GM21515 (cell line): ENCODE measurements at regions not wholly inside any gene's neighbourhood (a gene's known extent, or its start where the extent isn't known, plus 50 kb on each side); places are given as distances from the start of the nearest gene placed in this dataset.

ENCODE experiments used
- ATAC-seq: cut with Tn5 transposase; IDR thresholded peaks from one replicate; pipeline ENCODE4 v1.9.1; 2021; ENCODE audit not compliant: unreplicated experiment

DNA sequence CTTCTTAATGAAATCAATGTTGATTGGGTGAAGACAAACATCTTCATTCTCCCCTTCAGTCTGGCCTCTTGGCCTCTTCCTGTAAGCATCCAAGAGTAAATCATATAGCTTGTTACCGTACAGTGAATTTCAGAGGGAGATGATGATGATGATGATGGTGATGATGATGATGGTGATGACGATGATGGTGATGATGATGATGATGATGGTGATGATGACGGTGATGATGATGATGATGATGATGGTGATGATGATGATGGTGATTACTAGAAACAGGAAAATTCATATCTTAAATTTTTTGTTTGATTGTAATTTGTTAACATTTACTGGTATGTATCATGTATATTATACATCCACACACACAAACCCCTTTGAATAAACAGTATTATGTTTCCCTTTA lies 256.1 kb upstream of the PLSCR5 start:
- ATAC-seq = no peak

DNA sequence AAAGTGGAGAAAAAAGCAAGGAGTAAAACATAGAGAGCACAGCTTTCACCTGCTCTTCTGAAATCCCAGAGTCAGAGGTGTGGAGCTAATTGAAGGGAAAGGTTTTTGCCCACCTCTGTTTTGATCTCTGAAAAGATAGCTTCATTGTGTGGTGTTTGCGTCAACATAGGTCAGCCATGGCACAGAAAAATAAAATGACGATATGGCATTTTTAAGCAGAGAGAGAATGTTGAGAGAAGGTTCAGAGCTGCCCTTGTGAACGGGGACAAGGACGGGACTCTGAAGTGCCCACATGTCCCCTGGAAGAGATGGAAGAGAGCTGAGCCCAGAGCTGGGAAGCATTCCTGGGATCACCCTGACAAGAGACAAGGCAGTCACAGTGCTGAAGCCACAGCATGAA lies 249.4 kb upstream of the PLSCR5 start:
- no peak for ATAC-seq

DNA sequence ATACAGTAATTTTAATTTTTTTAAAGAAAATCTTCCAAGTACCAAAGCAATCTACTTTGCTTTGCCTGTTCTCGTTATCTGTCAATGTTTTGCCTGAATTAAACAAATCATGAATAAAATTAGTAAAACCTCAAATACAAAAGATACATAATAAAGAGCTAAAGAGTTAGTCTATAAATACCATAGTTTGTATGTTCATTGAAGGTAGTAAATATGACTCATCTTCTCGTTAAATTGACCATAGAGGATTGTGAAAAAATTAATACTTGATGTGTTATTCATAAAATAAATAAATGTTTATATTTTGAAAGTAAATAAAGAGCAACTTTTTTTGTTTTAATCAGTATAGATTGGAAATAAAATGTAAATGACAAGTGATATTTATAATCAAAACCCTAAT lies 246.5 kb upstream of the PLSCR5 start:
- ATAC-seq = no peak

GRCh38 chr3:146845361-146845760 lies 240.2 kb upstream of the PLSCR5 start:
- ATAC-seq = no peak

DNA sequence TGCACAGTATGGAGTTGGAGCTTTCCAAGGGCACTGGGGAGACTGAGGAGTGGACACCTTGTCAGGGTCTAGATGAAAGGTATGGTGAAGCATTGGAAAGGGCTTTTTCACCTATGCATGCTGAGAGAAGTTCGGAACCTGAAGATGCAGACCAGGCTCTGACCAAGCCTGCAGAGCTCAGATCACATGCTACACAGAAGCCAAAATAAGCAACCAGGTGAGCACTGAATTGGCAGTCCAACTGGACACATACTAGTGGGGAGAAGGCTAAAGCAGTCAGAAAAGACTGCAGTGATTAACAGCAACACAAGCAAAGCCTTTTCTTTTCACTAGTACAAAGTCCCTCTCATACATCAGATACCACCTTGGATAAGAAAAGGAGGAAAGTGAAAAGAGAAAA lies 238.3 kb upstream of the PLSCR5 start:
- ATAC-seq = no peak

GRCh38 chr3:146839727-146840375 lies 234.7 kb upstream of the PLSCR5 start:
- no peak for ATAC-seq

DNA sequence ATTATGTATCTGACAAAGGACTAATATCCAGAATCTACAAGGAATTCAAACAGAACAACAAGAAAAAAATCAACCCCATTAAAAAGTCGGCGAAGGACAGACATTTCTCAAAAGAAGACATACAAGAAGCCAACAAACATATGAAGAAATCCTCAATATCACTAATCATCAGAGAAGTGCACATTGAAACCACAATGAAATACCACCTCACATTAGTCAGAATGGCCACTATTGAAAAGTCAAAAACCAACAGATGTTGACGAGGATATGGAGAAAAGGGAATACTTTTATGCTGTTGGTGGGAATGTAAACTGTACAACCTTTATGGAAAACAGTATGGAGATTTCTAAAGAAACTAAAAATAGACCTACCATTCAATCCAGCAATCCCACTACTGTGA lies 233.1 kb upstream of the PLSCR5 start:
- no peak for ATAC-seq

DNA sequence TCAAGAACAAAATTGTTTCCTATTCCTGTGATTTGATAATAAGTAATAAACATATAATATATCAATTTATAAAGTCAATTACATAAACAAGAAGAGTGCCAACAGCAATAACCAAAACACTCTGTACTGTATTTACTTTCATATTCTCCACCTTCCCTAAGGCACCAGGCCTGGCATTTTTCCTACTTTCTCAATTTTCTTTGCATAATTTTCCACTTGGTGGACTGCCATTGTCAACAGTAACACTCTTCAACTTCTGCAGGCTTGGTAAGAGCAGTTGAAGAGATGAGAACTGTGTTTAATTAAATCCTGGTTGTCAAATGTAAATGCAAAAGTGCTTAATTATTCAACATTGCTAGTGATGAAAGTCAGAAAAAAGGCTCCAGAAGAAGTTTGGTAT lies 229.8 kb upstream of the PLSCR5 start:
- ATAC-seq = no peak

GRCh38 chr3:146832857-146833458 lies 227.8 kb upstream of the PLSCR5 start:
- ATAC-seq = no peak

DNA sequence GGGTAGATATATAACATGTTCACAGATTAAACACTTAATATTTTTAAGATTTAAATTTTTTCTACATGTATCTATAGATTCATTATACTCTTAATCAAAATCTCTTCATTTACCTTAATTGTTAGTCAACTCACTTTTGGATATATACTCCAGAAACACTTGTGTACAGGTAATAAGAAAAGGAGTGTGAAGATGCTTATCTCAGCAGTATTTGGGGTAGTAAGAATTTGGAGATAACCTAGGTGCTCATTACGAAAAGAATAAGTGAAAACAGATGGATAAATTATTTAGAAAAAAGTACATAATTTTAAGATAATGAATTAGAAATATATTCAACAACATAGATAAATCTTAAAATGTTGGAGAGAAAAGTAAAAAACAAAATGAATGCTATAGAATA lies 226.5 kb upstream of the PLSCR5 start:
- no peak for ATAC-seq

DNA sequence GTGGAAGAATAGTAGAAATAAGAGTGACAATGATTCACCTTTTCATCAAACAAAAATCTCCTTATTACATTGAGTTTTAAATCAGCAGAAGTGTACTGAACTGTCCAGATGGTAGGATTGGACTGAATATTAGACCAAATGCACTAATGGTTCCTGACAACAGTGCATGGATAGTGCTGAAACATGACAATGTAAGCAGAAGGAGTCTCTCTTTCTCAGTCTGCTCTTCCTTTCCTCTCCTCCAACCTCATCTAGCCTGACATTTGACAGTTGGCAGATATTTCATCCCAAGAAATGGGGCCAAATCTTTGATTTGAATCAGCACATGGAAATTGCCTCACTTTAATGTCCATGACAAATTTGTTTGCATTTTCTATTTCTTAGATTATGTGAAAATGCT lies 225.1 kb upstream of the PLSCR5 start:
- ATAC-seq = no peak

GRCh38 chr3:146827836-146828235 lies 222.7 kb upstream of the PLSCR5 start:
- no peak for ATAC-seq

DNA sequence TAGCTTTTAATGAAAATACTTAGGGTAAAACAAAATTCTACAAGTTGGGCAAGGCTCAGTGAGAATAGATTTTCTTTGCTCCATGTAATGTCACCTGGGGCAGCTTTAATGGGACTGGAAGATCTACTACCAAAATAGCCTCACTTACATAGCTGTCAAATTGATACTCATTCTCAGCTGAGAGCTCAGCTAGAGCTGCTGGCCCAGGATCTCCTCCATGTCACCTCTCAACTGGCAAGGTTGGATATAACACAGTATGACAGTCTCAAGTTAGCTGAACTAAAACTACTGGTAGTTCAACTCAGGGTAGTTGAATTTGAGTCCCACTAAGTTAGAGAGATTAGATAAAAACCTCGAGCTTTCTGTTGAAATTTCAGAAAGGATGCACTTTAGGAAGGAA lies 218.5 kb upstream of the PLSCR5 start:
- ATAC-seq = no peak

DNA sequence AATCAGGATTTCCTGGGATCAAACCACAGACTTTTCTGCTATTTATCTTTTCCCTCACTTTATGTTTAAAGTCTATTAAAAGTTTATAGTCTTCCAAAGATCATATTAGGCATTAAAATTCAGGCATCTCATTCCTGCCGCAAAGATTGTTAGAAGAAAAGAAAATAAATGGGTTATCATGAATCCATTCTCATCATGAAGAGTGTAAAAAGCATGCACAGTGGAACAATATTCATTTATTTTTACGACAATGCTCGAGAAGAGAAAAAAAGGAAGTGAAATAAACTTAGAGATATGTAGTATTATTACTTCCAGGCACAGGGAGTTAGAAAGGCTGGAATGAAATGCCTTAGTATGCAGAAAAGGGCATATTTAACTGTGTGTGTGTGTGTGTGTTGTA lies 213.7 kb upstream of the PLSCR5 start:
- ATAC-seq = no peak

DNA sequence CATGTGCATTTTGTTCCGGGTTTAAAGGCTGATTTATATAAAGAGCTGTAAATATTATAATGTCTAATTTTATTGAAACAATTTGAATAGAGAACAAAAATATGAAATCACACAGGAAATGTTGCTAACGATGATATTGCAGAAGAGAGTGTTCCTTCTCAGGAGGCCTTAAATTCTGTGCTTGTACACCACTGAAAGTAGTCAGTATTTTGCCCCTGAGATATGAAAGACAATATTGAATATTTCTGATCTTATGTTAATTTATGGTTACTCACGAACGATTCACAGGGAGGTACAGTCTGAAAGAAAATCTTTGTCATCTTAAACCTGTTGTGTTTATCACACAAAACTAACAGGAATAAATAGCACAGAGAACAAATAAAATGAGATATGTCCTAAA lies 213.2 kb upstream of the PLSCR5 start:
- no peak for ATAC-seq

DNA sequence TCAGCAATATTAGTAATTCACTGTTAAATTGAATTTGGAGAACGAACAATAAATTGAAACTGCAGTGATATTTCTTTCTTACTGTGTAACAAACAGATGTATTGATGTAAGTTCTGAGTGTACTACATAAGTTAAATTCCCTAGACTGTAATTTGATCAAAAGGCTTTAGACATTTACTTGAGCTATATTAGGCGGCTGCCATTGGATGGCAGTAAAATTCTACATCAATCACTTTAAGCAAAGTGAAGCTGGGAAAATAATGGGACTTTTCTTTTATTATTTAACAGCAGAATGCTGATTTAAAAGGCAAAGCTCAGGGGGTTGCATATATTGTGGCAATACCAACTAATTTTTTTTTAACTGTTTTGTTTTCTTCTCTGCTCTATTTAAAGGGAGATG lies 212.6 kb upstream of the PLSCR5 start:
- no peak for ATAC-seq

DNA sequence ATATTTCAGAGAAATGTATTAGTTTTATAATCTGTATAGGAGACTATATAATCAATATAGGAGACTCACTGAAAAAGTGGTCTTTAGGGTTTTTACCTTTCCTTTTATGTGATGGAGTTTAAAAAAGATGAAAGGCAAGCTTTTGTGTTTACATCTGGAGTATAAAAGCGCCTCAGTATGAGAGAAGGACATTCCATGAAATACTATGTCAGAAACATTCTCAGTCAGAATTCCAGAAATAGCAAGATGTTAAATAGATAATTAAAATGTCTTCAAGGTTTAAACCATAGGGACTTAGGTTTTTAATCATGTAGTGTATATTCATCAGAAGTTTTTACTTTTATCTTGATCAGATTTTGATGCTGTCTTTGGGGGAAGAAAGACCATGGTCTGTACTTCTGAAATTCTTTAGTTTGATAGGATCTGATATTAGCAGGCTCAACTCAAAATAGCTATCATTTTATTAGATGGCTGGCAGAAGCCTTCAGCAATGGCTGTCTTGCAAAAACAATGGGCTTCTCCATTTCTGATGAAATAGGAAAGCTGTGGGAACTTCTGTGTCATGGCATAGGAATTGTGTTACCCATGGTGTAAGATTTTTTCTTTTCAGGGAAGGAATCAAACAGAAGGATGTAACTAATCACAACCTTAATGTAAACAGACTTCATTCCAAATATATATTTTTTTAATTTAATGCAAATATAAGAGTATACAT lies 209.6 kb upstream of the PLSCR5 start:
- no peak for ATAC-seq

DNA sequence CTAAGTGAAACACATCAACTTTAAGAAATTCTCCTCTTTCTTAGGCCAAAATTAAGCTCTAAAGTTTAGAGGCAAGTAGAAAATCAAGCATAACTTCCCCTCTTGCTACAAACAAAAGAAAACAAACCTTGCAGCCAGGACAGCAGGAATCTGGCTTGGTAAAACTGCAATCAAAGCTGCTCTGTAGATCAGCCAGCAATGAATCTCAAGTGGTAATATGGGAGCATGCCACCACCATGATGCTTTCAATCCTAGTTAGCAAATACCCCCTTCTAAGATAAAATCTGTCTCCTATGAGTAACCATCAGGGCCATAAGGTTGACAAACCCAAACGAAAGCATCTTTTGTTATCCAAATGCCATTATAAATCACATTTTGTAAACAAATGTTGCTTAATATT lies 208.3 kb upstream of the PLSCR5 start:
- no peak for ATAC-seq

DNA sequence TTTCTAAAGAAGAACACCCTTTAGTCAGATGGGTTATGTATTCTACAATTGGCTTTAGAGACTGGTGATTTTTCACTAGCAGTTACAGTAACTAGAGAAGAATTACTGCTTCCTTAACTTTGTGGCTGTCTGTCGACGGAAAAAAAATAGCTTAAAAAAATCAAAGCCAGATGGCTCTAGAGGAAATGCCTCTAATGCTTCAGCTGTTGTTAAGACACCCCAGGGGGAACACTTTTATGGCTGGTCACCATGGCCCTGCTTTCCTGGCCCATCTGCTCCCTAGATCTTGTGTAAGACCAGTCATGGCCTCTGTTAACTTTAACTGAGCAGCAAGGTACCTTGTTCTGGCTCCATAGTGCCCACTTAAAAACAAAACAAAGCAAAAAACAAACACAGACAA lies 198.6 kb upstream of the PLSCR5 start:
- ATAC-seq = no peak

- no peak for ATAC-seq
Measured at GRCh38 chr3:146801492-146801891, 196.3 kb upstream of the PLSCR5 start.

GRCh38 chr3:146800484-146800883 lies 195.3 kb upstream of the PLSCR5 start:
- no peak for ATAC-seq

GRCh38 chr3:146796078-146796477 lies 190.9 kb upstream of the PLSCR5 start:
- ATAC-seq = no peak

DNA sequence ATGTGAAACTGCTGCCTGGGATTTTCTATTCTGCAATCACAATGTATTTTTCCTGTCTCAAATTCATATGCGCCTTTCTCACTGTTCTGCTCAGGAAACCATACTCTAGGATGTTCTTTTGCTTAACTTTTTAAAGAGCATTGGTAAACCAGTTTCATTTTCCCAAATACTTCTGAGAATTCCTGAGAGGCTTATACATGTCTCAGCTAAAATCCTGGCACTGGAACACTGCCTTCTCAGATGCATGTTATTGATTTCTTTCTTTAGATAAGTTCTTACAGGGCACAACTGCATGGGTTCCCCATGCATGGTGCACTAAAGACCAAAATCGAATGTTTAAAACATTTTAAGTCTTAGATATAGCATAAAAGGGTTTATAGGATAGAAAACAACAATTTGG lies 178.3 kb upstream of the PLSCR5 start:
- ATAC-seq = no peak
